DMS153 treated with DMSO at 0.1 percent for 48 hours (cell line): ENCODE measurements at regions not wholly inside any gene's neighbourhood (a gene's known extent, or its start where the extent isn't known, plus 50 kb on each side); places are given as distances from the start of the nearest gene placed in this dataset.
"Not testable (repeated sequence)": the region's sequence is repeated elsewhere in the genome, so short reads cannot be mapped to it uniquely, and the experiment has no call there.

Experiments
- DNase-seq: peaks from one replicate; lab custom pipeline; 2025; ENCODE audit not compliant: unreplicated experiment; lab: John Stamatoyannopoulos, UW

DNA sequence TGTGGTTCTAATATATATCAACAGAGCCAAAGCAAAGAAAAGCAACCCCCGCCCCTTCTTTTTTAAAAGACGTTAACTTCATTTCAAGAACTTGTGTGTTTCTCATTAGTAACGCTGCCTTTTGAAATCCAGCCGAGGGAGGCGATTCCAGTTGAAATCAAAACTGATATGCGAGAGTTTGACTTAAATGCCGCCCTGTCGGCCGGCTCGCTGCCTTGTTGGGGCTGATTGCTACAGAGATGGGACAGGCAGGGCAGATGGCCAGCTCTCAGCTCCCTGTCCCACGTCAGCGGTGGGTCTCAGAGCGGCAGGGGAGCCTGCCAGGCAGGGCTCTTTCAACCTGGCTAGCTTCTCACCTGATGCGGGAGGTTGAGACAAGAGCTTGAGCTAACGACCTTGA, 51.9 kb upstream of the ALX4 start:
- no peak for DNase-seq

DNA sequence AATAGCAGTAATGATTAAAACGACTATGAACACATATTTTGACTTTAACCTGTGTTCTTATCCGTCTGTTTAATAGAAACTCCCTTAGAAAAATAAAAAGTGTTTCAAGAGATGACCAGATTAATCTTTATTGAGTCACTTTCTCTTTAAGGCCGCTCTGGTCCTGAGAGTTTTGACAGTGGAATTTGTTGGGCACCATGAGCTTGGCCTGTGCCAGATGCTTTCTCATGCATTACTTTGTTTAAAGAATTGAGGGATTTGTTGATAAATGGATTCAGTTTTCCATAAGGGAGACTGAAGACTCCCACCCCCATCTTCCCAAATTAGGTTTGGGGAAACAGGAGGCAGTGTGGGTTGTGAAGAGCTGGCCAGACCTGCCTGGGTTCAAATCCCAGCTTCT, 53.2 kb upstream of the ALX4 start:
- DNase-seq, result no peak

DNA sequence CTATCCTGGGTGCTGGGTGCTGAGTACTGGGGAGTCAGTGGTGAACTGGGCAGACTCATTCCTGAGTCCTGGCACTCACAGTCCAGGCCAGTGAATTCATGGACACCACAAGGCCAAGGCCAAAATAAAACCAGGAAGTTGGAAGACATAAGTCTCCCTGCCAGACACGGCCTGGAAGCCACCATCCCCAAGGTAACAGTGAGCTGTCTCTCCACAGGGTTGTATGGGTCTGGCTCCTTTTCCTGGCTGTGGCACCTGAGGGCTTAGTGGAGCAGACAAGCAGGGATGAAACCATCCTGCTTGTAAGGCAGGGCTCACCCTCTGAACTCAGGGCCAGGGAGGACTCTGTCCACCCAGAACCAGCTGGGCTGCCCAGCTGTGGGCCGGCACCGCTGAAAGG, 54.7 kb upstream of the ALX4 start:
- no peak for DNase-seq

DNA sequence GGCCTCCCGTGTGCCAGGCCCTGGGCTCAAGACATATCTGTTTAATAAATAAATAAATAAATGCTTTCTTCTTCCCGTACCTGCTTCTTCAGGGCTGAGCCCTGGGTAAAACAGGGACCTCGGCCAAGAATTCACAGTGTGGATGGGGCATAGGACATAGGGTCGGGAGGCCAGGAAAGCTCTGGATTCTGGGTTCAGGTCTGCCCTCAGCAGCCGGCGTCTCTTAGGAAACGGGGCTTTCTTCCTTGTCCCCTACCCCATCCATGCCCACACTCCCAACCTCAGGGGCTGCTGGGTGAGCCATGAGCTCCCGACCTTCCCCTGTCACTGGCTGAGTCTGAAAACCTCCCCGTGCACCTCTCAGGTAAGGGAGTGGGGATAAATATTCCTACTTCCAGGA, 55.7 kb upstream of the ALX4 start:
- DNase-seq, result no peak

DNA sequence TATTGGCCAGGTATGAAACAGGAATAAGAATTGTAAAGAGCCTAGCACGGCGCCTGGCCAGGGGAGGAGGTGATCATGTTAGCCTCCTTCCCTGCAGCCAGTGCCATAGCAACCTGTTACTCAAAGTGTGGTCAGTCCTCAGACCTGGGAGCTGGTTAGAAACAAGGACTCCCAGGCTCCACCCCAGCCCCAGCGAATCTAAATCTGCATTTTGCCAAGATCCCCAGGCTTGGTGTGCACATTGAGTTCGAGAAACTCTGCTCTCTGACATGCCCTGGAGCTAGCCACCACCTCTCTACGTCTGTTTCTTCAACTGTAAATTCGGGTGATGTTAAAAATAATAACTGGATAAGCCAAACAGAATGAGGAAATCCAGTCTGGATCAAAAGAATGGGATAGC, 56.1 kb upstream of the ALX4 start:
- no peak for DNase-seq

DNA sequence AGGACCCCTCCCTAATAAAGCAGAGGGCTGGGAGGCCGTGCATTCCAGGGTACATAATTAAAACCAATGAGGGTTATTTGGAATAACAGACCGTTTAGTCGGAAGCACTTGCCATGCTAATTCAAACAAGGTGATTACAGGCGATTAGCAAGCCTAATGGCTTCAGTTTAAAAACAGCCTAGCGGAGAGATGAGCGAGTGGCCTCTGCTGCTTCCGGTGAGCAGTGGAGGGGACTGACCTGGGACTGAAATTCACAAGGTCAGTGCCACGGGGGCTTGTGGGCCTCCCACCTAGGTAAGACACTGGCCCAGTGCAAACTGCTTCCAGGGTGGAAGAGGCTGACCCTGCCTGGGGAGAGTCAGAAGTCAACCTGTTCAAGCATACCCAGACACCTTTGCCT, 56.8 kb upstream of the ALX4 start:
- no peak for DNase-seq

DNA sequence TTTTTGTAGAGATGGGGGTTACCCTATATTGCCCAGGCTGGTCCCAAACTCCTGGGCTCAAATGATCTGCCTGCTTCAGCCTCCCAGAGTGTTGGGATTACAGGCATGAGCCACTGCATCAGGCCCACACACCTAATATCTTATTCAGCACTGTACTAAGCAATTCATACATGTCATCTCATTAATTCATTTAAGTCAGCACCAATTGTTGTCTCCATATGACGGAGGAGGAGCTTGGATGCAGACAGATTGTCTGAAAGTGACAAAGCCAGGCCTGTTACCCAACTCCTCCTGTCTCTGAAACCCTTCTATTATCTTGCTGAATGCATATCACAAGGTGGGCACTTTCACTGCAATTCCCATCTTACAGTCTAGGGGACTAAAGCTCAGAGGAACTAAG, 57.5 kb upstream of the ALX4 start:
- DNase-seq, result no peak

DNA sequence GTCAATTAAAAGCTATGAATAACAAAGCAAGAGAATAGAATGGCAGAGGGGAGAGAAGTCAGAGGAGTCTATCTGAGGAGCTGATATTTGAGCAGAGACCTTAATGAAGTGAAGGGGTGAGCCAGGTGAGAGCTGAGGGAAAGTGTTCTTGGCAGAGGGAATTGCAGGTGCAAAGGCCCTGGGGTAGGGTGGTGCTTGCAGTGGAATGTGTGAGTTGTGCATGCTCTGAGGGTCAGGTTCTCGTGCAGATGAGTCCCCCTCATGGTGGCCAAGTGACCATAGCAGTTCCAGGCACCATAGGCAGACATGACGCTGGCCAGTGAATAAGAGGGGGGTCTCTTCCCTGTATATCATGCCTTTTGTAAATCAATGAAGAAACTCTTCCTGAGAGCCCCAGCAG, 58.9 kb upstream of the ALX4 start:
- no peak for DNase-seq

DNA sequence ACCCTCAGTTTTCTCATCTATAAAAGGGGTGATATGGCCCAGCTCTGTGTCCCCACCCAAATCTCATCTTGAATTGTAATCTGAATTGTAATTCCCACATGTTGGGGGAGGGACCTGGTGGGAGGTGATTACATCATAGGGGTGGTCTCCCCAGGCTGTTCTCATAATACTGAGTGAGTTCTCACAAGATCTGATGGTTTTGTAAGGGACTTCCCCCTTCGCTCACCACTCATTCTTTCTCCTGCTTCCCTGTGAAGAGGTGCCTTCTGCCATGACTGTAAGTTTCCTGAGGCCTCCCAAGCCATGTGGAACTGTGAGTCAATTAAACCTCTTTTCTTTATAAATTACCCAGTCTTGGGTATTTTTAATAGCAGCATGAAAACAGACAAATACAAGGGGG, 61.1 kb upstream of the ALX4 start:
- DNase-seq, result not testable (repeated sequence)

DNA sequence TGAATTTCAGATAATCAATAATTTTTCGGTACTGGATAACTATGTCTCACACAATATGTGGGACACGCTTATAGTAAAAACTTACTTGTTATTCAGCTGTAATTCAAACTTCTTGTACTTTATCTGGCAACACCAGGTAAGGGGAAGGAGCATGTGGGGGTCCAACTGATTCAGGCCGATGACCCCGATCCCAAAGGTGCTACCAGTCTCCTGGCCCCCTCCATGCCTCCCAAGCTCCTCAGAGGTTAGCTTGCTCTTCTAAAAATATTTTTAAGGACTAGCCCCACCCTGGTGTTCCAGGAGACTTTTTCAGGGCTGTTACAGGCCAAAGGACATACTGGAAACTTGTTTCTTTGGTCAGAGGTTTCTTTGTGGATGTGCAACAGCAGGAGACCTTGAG, 61.8 kb upstream of the ALX4 start:
- DNase-seq, result no peak

DNA sequence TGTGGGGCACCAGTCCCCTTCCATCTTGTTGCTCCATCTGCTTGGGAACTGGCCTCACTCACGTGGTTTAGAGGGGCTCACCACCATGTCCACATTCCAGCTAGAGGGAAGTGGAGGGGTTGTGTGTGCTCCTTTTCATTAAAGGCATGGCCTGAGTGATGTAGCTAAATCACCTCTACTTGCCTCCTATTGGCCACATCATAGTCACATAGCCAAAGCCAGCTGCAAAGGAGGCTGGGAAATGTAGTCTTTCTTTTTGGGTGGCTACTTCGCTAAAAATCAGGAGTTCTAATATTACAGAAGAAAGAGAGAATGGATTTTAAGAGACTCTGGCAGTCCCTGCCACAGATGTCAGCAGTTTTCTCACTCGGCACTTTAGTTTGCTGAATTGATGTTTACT, 63.0 kb upstream of the ALX4 start:
- no peak for DNase-seq

DNA sequence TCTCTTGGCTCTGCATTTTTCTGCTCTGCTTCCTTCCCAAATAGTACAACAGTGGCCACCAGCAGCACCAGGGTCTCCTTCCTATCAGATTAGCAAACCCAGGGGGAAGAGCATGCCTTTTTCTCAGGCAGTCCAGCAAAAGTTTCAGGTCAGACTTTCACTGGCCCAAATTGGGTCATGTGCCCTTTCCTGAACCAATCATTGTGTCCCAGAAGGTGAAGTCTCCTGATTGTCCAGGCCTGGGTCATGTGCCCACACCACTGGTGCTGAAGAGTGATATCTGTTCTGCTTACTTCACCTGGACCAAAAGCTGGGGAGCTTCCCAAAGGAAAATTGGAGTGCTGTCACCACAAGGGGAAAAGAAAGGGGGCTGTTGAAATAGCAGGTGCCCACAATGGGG, 64.1 kb upstream of the ALX4 start:
- no peak for DNase-seq

DNA sequence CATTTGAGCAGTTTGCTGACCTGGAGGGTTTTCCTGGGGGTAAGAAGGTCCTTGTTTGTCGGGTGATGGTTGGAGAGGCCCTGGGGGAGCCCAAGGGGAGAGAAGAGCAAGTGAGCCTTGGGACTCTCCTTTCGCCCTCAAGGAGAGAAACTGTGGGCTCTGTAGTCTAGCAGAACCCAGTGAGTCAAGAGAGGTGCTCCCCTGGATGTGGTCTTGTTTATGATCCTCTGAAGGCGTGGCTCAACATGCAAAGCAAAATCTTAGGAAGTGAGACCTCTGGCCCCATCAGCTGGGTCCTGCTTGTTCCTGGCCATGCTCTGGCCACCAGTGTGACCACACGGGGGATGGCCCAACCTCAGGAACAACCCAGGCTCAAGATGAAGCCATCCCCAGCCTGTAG, 66.5 kb upstream of the ALX4 start:
- no peak for DNase-seq

DNA sequence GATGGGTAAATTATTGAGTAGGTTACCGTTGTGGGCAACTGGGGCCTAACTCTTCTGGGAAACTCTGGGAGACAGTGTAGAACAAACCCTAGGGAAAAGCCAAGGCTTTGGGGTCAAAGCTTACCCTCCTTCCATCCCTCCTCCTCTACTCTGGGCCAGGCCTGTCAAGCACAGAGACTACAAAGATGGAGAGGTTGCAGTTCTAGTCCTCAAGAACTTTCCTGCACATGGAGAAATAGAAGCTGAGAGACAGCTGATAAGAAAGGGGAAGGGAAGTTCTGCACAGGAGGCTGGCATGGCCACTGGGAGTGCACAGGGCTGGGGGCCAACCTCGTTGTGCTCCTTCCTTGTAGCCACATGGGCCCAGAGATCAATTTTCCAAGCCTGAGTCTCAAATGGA, 67.2 kb upstream of the ALX4 start:
- no peak for DNase-seq

DNA sequence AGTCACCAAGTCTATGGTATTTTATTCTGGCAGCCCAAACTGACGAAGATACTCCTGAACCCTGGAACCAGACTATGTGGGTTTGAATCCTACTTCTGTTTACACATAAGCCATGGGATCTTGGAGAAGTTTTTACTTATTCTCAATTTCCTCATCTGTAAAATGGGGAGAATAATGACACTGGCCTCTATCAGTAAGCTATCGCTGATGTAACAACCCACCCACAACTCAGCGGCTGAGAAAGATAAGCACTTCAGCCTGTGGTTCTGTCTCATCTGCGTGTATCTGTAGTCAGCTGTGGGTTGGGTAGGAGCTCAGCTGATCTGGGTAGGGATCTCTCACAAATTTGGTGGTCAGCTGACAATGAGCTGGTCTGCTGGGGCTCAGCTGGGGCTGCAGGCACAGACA, 68.0 kb upstream of the ALX4 start:
- no peak for DNase-seq

DNA sequence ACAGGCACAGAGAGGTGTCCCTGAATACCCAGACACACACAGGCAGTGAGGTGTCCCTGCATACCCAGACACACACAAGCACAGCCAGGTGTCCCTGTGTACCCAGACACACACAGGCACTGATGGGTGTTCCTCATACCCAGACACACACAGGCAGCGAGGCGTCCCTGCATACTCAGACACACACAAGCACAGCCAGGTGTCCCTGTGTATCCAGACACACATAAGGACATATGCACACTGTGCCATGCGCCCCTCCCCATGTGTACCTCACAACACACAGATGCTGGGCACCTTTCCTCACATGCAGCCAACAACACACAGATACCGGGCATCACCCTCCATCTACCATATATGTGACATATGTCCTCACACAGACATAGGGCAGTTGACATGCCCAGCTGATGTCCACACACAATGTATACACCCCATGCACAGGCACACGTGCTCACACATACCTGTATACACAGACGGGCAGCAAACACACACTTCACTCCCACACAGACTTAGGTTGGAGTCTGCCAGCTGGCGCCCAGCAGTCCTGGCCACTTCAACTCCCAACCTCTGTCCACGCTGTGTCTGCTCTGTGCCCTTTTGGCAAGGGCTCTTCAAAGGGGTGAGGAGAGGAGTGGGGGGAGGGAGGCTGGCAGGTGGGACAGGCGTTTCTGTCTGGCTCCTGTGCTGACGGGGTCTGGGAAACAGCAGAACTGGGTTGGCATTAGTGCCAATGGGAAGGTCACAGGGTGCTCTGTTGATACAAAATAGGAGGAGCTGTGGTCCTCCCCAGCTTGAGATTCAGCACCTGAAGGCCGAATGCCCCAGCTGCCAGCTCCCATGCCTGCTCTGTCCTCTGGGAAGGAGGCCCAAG, 69.4 kb upstream of the ALX4 start:
- no peak for DNase-seq

DNA sequence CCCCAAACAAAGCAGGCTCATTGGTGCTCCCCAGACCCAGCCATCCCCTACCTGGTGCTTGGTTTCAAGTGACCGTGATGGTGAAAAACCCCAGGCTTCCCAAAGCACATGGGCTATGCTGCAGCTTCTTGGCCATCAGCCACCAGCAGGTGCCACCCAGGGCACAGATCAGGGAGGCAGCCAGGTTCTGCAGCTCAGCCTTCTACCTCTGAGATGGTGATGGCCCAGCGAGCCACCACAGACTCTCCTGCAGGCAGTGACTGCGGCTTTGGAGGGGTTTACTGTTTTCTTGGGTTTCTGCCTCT, 70.0 kb upstream of the ALX4 start:
- peak; percentile 5 for DNase-seq

DNA sequence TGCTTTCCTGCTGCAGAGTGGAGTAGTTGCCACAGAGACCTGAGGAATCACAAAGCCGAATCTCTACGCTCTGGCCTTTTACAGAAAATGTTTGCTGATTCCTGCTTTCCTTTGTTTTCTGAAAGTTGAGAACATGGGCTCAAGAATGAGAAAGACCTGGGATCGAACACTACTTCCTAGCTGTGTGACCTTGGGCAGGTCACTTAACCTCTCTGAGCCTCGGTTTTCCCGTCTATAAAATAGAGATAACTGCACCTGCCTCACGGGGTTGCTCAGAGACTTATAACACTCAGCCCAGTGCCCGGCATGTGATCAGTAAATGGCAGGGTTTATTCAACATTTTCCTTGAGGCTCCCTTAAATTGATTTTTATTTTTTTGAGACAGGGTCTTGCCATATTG, 70.9 kb upstream of the ALX4 start:
- no peak for DNase-seq

DNA sequence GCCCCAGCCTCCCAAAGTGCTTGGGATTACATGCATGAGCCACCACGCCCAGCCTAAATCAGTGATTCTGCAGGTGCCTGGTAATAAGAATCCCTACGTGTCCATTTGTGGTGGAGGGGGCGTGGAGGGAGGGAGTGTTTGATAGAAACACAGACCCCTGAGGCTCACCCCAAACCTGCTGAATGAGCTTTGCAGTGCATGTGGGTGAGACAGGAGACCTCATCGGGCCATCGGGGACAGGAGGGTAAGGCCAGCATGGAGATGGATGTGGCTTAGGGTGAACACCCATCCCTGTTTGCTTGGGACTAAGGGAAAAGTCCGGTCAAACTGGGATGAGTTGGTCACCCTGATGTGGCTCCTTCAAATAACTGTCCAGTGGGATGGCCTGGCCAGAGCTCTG, 71.3 kb upstream of the ALX4 start:
- no peak for DNase-seq

DNA sequence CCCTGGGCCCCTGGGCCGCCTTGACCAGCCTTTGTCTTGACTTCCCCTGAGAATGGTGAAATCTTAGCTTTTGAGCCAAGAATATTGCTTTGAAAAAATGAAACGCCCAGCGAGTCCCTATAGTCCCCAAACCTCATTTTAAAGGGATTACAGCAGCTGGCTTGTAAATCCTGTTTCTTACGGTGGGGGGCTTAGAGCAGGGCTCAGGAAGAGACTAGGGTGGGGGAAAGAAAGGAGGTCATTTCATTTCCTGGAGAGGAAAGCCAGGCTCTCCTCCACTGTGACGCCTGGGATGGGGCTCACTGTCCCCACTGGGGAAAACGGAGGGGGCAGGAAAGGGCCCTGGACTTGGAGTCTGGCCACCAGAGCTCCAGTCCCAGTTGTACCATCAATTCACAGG, 72.2 kb upstream of the ALX4 start:
- no peak for DNase-seq

DNA sequence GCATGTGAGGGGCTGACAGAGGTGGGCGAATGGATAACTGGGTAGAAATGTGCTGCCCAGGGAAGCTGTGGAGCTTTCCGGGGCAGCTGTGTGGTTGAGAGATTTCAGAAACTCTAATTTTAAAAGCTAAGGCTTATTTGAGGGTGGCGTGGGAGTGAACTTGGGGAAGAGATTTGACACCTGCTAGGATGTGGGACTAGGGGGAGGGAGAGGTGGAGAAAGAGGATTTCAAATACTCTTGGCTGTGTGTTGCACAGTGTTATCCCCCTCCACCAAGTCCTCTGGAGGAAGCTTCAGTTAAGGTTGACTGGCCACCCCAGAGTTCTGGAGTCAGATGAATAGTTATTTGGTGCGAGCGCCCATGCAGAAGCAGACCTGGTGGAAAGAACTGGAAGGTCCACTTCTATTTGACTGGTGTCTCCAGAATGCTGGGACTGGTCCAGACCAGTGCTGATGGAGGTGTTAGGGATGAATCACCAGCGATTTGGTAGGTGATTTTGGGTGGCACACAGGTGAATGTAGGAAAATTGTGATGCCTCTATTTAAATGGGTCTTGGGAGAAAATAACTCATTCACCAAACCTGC, 72.8 kb upstream of the ALX4 start:
- no peak for DNase-seq

DNA sequence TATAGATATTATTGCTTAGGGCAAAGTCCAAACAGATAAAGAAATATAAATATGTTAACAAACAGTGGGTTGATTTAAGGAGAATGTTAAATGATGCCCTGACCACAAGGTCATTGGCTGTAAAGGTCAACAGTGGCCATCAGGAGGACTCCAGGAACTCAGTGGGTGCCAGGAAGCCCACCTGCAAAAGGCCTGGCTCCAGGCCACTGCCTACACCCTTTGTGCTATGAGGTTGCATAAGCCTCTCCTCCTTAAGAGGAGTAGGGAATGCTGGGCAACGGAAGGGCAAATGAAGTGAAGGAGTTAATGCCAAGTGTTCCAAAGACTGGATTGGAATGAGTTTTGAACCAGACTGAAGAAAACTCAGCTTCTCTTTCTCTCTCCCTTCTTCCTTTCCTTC, 73.3 kb upstream of the ALX4 start:
- DNase-seq, result no peak

DNA sequence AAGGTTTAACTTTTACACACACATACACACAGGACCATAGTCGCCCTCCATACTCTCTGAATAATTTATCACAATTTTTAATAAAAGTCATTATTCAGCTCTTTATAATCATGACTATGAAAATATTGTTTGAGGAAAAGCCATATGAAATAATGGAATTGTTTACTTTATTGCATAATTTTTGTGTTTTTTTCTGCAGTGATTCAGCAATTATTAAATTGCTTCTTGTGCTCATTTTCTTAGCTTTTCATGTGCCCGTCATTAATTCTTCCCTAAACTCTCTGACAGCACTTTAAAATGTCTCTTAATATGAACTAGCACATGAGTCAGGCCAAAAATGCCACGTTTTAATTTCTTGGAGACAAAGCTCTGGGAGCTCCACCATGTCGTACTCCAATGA, 77.5 kb upstream of the ALX4 start:
- DNase-seq, result no peak
